ENCODE measurements at regions not wholly inside any gene's neighbourhood (a gene's known extent, or its start where the extent isn't known, plus 50 kb on each side); places are given as distances from the start of the nearest gene placed in this dataset.

DNA sequence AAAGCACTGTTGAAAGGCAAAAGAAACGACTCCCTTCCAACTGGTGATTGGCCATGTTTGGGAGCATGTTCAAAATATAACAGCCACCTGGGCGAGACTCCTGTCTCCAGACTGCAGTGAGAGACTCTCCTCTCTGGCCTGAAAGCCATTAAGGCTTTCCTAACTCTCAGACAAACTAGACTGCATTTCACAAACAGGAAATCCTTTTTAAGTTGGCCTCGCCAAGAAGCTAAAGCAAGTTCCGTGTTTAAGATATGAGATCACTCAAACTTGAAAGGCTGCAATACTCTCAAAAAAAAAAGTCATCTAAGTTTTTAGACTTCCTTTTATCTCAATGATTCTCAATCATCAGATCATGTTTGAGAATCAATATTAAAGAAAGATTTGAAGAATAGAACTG, 117.0 kb downstream of the TFAP2A start:
- in situ Hi-C loops (cut with HindIII; ENCODE audit: extremely low pct_ligation_motif_present, low pct_unique_long_range_greater_than_20kb) (no loop called here), intact Hi-C loops (cut with micrococcal nuclease; ENCODE audit: unreplicated experiment) (no loop called here)
- Histone ChIP-seq H3K9ac (ENCODE audit: insufficient read depth, low read depth, low read length) (no peak overlapping the region), H3K9me3 (ENCODE audit: low read length) (no peaks in the 10 kb centered on the region), H2AFZ (ENCODE audit: low read length) (no peak overlapping the region), H3K4me1 (ENCODE audit: insufficient read depth, low read length) (no peaks in the 10 kb centered on the region), H3K36me3 (replicated peaks in 1 of 2; ENCODE audit: control insufficient read depth in 1 of 2, insufficient read depth in 2 of 2, low read length in 2 of 2) (no peaks in the 10 kb centered on the region), H3K27ac (ENCODE audit: extremely low read length, insufficient read depth, low read length) (no peak overlapping the region), H3K27me3 (ENCODE audit: control insufficient read depth in 1 of 2, insufficient read depth in 2 of 2, low read length in 2 of 2) (no peaks in the 10 kb centered on the region), H4K20me1 (ENCODE audit: insufficient read depth, low read length) (no peaks in the 10 kb centered on the region), H3K79me2 (ENCODE audit: insufficient read depth, low read length) (no peaks in the 10 kb centered on the region), H3K4me2 (ENCODE audit: low read depth, low read length) (no peak overlapping the region), H3K4me3 (replicated peaks in 1 of 3; ENCODE audit: insufficient read depth in 1 of 3, low read depth in 2 of 3, low read length in 3 of 3) (no peak overlapping the region)
- no peak for ATAC-seq
- no peak for FAIRE-seq
- no peak for DNase-seq (ENCODE audit: low spot score)
- no TSS peak for BruUV-seq (replicated peaks)
- 3% methylated on average over 3 of the region's 4 CpGs for WGBS (ENCODE audit: low lambda C conversion rate)
- ChIA-PET CTCF (ENCODE audit: low intra/inter-chr PET ratio, low total read pairs) (no interaction called here), POLR2A (no interaction called here)
- TF ChIP-seq, protein P1, sequence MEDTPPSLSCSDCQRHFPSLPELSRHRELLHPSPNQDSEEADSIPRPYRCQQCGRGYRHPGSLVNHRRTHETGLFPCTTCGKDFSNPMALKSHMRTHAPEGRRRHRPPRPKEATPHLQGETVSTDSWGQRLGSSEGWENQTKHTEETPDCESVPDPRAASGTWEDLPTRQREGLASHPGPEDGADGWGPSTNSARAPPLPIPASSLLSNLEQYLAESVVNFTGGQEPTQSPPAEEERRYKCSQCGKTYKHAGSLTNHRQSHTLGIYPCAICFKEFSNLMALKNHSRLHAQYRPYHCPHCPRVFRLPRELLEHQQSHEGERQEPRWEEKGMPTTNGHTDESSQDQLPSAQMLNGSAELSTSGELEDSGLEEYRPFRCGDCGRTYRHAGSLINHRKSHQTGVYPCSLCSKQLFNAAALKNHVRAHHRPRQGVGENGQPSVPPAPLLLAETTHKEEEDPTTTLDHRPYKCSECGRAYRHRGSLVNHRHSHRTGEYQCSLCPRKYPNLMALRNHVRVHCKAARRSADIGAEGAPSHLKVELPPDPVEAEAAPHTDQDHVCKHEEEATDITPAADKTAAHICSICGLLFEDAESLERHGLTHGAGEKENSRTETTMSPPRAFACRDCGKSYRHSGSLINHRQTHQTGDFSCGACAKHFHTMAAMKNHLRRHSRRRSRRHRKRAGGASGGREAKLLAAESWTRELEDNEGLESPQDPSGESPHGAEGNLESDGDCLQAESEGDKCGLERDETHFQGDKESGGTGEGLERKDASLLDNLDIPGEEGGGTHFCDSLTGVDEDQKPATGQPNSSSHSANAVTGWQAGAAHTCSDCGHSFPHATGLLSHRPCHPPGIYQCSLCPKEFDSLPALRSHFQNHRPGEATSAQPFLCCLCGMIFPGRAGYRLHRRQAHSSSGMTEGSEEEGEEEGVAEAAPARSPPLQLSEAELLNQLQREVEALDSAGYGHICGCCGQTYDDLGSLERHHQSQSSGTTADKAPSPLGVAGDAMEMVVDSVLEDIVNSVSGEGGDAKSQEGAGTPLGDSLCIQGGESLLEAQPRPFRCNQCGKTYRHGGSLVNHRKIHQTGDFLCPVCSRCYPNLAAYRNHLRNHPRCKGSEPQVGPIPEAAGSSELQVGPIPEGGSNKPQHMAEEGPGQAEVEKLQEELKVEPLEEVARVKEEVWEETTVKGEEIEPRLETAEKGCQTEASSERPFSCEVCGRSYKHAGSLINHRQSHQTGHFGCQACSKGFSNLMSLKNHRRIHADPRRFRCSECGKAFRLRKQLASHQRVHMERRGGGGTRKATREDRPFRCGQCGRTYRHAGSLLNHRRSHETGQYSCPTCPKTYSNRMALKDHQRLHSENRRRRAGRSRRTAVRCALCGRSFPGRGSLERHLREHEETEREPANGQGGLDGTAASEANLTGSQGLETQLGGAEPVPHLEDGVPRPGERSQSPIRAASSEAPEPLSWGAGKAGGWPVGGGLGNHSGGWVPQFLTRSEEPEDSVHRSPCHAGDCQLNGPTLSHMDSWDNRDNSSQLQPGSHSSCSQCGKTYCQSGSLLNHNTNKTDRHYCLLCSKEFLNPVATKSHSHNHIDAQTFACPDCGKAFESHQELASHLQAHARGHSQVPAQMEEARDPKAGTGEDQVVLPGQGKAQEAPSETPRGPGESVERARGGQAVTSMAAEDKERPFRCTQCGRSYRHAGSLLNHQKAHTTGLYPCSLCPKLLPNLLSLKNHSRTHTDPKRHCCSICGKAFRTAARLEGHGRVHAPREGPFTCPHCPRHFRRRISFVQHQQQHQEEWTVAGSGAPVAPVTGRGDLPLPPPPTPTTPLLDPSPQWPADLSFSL (CRISPR knock-in tag; IDR thresholded peaks at IDR 0.05) = no peak
- TF ChIP-seq, protein P2, sequence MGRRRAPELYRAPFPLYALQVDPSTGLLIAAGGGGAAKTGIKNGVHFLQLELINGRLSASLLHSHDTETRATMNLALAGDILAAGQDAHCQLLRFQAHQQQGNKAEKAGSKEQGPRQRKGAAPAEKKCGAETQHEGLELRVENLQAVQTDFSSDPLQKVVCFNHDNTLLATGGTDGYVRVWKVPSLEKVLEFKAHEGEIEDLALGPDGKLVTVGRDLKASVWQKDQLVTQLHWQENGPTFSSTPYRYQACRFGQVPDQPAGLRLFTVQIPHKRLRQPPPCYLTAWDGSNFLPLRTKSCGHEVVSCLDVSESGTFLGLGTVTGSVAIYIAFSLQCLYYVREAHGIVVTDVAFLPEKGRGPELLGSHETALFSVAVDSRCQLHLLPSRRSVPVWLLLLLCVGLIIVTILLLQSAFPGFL (CRISPR knock-in tag; IDR thresholded peaks at IDR 0.05) = no peak
- TF ChIP-seq ZNF879 (CRISPR knock-in tag; IDR thresholded peaks at IDR 0.05) = no peak
- TF ChIP-seq, protein P3, sequence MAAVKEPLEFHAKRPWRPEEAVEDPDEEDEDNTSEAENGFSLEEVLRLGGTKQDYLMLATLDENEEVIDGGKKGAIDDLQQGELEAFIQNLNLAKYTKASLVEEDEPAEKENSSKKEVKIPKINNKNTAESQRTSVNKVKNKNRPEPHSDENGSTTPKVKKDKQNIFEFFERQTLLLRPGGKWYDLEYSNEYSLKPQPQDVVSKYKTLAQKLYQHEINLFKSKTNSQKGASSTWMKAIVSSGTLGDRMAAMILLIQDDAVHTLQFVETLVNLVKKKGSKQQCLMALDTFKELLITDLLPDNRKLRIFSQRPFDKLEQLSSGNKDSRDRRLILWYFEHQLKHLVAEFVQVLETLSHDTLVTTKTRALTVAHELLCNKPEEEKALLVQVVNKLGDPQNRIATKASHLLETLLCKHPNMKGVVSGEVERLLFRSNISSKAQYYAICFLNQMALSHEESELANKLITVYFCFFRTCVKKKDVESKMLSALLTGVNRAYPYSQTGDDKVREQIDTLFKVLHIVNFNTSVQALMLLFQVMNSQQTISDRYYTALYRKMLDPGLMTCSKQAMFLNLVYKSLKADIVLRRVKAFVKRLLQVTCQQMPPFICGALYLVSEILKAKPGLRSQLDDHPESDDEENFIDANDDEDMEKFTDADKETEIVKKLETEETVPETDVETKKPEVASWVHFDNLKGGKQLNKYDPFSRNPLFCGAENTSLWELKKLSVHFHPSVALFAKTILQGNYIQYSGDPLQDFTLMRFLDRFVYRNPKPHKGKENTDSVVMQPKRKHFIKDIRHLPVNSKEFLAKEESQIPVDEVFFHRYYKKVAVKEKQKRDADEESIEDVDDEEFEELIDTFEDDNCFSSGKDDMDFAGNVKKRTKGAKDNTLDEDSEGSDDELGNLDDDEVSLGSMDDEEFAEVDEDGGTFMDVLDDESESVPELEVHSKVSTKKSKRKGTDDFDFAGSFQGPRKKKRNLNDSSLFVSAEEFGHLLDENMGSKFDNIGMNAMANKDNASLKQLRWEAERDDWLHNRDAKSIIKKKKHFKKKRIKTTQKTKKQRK (IDR thresholded peaks at IDR 0.05; ENCODE audit: low read length) = no peak
- no peak for TF ChIP-seq MYNN (CRISPR knock-in tag; IDR thresholded peaks at IDR 0.05; ENCODE audit: low read depth)
- TF ChIP-seq, protein P4, sequence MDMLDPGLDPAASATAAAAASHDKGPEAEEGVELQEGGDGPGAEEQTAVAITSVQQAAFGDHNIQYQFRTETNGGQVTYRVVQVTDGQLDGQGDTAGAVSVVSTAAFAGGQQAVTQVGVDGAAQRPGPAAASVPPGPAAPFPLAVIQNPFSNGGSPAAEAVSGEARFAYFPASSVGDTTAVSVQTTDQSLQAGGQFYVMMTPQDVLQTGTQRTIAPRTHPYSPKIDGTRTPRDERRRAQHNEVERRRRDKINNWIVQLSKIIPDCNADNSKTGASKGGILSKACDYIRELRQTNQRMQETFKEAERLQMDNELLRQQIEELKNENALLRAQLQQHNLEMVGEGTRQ (IDR thresholded peaks at IDR 0.05; ENCODE audit: low read depth, low read length) = no peak
- TF ChIP-seq, protein P4 (CRISPR knock-in tag; IDR thresholded peaks at IDR 0.05; ENCODE audit: borderline replicate concordance) = no peak
- TF ChIP-seq, protein P5, sequence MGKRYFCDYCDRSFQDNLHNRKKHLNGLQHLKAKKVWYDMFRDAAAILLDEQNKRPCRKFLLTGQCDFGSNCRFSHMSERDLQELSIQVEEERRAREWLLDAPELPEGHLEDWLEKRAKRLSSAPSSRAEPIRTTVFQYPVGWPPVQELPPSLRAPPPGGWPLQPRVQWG (CRISPR knock-in tag; IDR thresholded peaks at IDR 0.05; ENCODE audit: borderline replicate concordance, low read depth) = no peak
- no peak for TF ChIP-seq ZNF569 (CRISPR knock-in tag; IDR thresholded peaks at IDR 0.05; ENCODE audit: borderline replicate concordance)
- no peak for TF ChIP-seq PTBP1 (IDR thresholded peaks at IDR 0.05; ENCODE audit: low read depth, low read length, poor library complexity, severe bottlenecking)

Data from HepG2 (cell line).